Esophagus (tissue), 2 donors: ENCODE measurements at regions not wholly inside any gene's neighbourhood (a gene's known extent, or its start where the extent isn't known, plus 50 kb on each side); places are given as distances from the start of the nearest gene placed in this dataset.
"Not testable (repeated sequence)": the region's sequence is repeated elsewhere in the genome, so short reads cannot be mapped to it uniquely, and the experiment has no call there.

Experiments
- H3K27ac ChIP-seq, 2 donors: one replicate each; pipeline ENCODE4 v1.5.1; 2013; ENCODE audit warnings: low read depth in 2 of 2, mild to moderate bottlenecking in 2 of 2, inconsistent platforms in 1 of 2, low read length in 1 of 2, moderate library complexity in 1 of 2
- H3K27me3 ChIP-seq, 2 donors: one replicate each; pipeline ENCODE4 v1.6.1; 2013; ENCODE audit warnings: low read length in 2 of 2, control low read depth in 1 of 2, mild to moderate bottlenecking in 1 of 2; ENCODE audit not compliant: insufficient read depth in 2 of 2, control insufficient read depth in 1 of 2
- H3K36me3 ChIP-seq, 2 donors: one replicate each; pipeline ENCODE4 v1.6.1; 2013; ENCODE audit warnings: low read length in 1 of 2; ENCODE audit not compliant: control insufficient read depth in 2 of 2, insufficient read depth in 2 of 2
- H3K4me1 ChIP-seq, 2 donors: one replicate each; pipeline ENCODE4 v1.6.1; 2013; ENCODE audit warnings: low read length in 1 of 2; ENCODE audit not compliant: control insufficient read depth in 2 of 2, insufficient read depth in 2 of 2
- H3K4me3 ChIP-seq, 2 donors: one replicate each; pipeline ENCODE4 v1.5.1; 2013; ENCODE audit warnings: low read length in 2 of 2, mild to moderate bottlenecking in 2 of 2, low read depth in 1 of 2, moderate library complexity in 1 of 2
- H3K9me3 ChIP-seq, 2 donors: one replicate each; pipeline ENCODE4 v1.6.1; 2013; ENCODE audit warnings: mild to moderate bottlenecking in 2 of 2, low read depth in 1 of 2, low read length in 1 of 2, moderate library complexity in 1 of 2; ENCODE audit not compliant: control insufficient read depth in 2 of 2, insufficient read depth in 1 of 2
- WGBS, 2 donors: extraction: QIAGEN DNeasy Blood & Tissue Kit; methylation state at CpG; one replicate each; pipeline ENCODE4 v1.1.7; 2013; 5-methylcytosine and 5-hydroxymethylcytosine counted together
- donor health status: healthy with polysubstance abuse.
- donor health status: Bipolar disorder and iron deficiency.

- no peaks in the 10 kb centered on the region for H3K36me3 ChIP-seq
- WGBS, 2 donors, result 67 to 75% methylated on average over 2 of the region's 2 CpGs
- H3K4me1 ChIP-seq, result no peaks in the 10 kb centered on the region
- H3K4me3 ChIP-seq, result no peak overlapping the region
- no peak overlapping the region for H3K27ac ChIP-seq
- no peaks in the 10 kb centered on the region for H3K9me3 ChIP-seq
- no peaks in the 10 kb centered on the region for H3K27me3 ChIP-seq
Measured at GRCh38 chr6:19552588-19552987, 284.6 kb upstream of the ID4 start.

- WGBS, 2 donors, result 51 to 58% methylated on average over 9 of the region's 9 CpGs
- no peaks in the 10 kb centered on the region for H3K27me3 ChIP-seq
- H3K4me3 ChIP-seq, result no peak overlapping the region
- no peaks in the 10 kb centered on the region for H3K4me1 ChIP-seq
- H3K27ac ChIP-seq, result no peak overlapping the region
- H3K36me3 ChIP-seq, result no peaks in the 10 kb centered on the region
- no peaks in the 10 kb centered on the region for H3K9me3 ChIP-seq
Measured at GRCh38 chr6:19554356-19555225, 282.6 kb upstream of the ID4 start.

DNA sequence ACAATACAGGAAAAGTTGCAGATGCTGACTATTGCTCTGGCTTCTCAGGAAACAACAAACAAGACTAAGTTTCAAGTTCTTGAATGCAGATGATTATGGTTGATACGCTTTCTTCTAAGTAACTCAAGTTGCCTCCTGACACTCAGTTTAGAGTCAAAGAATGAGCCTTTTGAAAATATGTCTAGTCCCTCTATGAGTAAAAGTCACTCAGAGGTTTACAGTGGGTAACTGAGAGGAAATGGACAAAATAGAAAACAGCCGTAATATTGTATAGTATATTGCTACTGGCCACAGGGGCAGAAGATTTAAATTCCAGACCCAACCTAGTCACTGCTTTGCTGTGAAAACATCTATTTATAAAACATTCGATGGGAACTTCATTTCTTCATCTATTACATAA is 280.0 kb upstream of the ID4 start:
- Histone ChIP-seq H3K36me3 (no peaks in the 10 kb centered on the region), H3K9me3 (no peaks in the 10 kb centered on the region), H3K4me1 (no peaks in the 10 kb centered on the region), H3K27ac (no peak overlapping the region), H3K4me3 (no peak overlapping the region), H3K27me3 (no peaks in the 10 kb centered on the region)
- 86 to 93% methylated on average over 3 of the region's 3 CpGs for WGBS, 2 donors

GRCh38 chr6:19558201-19558600 is 279.0 kb upstream of the ID4 start:
- no peaks in the 10 kb centered on the region for H3K36me3 ChIP-seq
- no peak overlapping the region for H3K27ac ChIP-seq
- H3K4me3 ChIP-seq, result no peak overlapping the region
- no peaks in the 10 kb centered on the region for H3K27me3 ChIP-seq
- no peaks in the 10 kb centered on the region for H3K4me1 ChIP-seq
- 77 to 82% methylated on average over 2 of the region's 2 CpGs for WGBS, 2 donors
- H3K9me3 ChIP-seq, result no peaks in the 10 kb centered on the region

DNA sequence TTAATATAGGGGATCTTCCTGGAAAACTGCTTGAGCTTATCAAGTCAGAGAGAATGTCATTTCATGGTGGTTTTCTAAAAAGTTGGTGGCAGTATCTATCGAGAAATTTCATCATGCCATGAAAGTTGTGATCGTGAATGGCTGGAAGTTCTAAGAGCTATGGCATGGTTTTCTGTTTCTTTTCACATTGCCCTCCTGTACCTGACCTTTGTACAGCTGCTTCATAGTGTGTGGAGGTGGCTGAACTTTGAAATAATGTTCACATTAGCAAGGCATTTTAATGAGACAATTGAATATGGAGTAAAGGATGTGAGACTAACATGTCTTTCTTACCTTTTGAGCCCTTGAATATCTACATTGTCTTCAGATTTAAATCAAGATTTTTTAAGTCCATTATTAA is 278.2 kb upstream of the ID4 start:
- Histone ChIP-seq H3K4me3 (no peak overlapping the region), H3K27me3 (no peaks in the 10 kb centered on the region), H3K36me3 (no peaks in the 10 kb centered on the region), H3K9me3 (no peaks in the 10 kb centered on the region), H3K4me1 (no peaks in the 10 kb centered on the region), H3K27ac (no peak overlapping the region)
- 81 to 93% methylated on average over 2 of the region's 2 CpGs for WGBS, 2 donors

- H3K27ac ChIP-seq, result no peak overlapping the region
- H3K4me1 ChIP-seq, result no peaks in the 10 kb centered on the region
- no peak overlapping the region for H3K4me3 ChIP-seq
- H3K9me3 ChIP-seq, result no peaks in the 10 kb centered on the region
- no peaks in the 10 kb centered on the region for H3K27me3 ChIP-seq
- 70% methylated on average over 1 of the region's 1 CpG for WGBS, 2 donors
- H3K36me3 ChIP-seq, result no peaks in the 10 kb centered on the region
Measured at GRCh38 chr6:19562468-19562867, 274.7 kb upstream of the ID4 start.

- H3K4me3 ChIP-seq, result no peak overlapping the region
- no peak overlapping the region for H3K27ac ChIP-seq
- no peaks in the 10 kb centered on the region for H3K36me3 ChIP-seq
- 51 to 56% methylated on average over 3 of the region's 3 CpGs for WGBS, 2 donors
- no peaks in the 10 kb centered on the region for H3K27me3 ChIP-seq
- H3K4me1 ChIP-seq, result no peaks in the 10 kb centered on the region
- no peaks in the 10 kb centered on the region for H3K9me3 ChIP-seq
Measured at GRCh38 chr6:19569563-19569962, 267.6 kb upstream of the ID4 start.

GRCh38 chr6:19571176-19571575 is 266.0 kb upstream of the ID4 start:
- WGBS, 2 donors, result 85 to 89% methylated on average over 3 of the region's 3 CpGs
- no peak overlapping the region for H3K4me3 ChIP-seq
- no peaks in the 10 kb centered on the region for H3K4me1 ChIP-seq

DNA sequence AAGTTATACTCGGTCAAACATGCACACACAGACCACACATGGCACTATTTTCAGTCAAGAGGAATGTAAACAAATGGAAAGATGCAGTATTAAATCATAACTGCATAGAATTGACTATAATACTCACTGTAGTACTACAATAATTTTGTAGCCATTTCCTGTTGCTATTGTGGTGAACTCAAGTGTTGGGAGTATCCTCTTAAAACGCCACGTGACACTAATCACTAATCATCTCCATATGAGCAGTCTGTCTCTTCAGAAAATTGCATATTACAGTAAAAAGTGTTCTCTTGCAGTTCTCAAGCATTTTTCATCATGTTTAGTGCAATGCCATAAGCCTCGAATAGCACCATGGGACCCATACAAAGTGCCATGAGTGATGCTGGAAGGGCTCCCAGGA is 258.7 kb upstream of the ID4 start:
- WGBS, 2 donors, result 73 to 77% methylated on average over 4 of the region's 4 CpGs
- no peak overlapping the region for H3K4me3 ChIP-seq
- H3K27ac ChIP-seq, result no peak overlapping the region
- no peaks in the 10 kb centered on the region for H3K4me1 ChIP-seq
- no peaks in the 10 kb centered on the region for H3K9me3 ChIP-seq
- H3K27me3 ChIP-seq, result no peaks in the 10 kb centered on the region
- H3K36me3 ChIP-seq, result no peaks in the 10 kb centered on the region

More at GRCh38 chr6:19571176-19571575, 266.0 kb upstream of the ID4 start:
- Histone ChIP-seq H3K27me3 (no peaks in the 10 kb centered on the region), H3K9me3 (no peaks in the 10 kb centered on the region), H3K27ac (no peak overlapping the region), H3K36me3 (no peaks in the 10 kb centered on the region)

- not testable (repeated sequence) for H3K36me3 ChIP-seq, H3K27ac ChIP-seq, H3K27me3 ChIP-seq, H3K9me3 ChIP-seq, H3K4me3 ChIP-seq, H3K4me1 ChIP-seq
- WGBS, 2 donors, result 97% methylated on average over 4 of the region's 4 CpGs
Measured at GRCh38 chr6:19584207-19584606, 253.0 kb upstream of the ID4 start.
